Eye (tissue), 1 donor: ENCODE measurements at regions not wholly inside any gene's neighbourhood (a gene's known extent, or its start where the extent isn't known, plus 50 kb on each side); places are given as distances from the start of the nearest gene placed in this dataset.
"Not testable (repeated sequence)": the region's sequence is repeated elsewhere in the genome, so short reads cannot be mapped to it uniquely, and the experiment has no call there.

Experiments
- DNase-seq: peaks from one replicate; pipeline ENCODE4 v3.0.0-alpha.2; 2015

GRCh38 chr7:67856046-67856445 lies 859.4 kb downstream of the TYW1 start:
- no peak for DNase-seq

GRCh38 chr7:67857698-67858097 lies 861.1 kb downstream of the TYW1 start:
- DNase-seq = no peak

- peak; percentile 23 for DNase-seq
Measured at GRCh38 chr7:67858931-67859330, 862.3 kb downstream of the TYW1 start.

GRCh38 chr7:67863911-67864310 lies 867.3 kb downstream of the TYW1 start:
- DNase-seq = no peak

GRCh38 chr7:67866054-67866453 lies 869.4 kb downstream of the TYW1 start:
- DNase-seq = no peak

- DNase-seq = no peak
Measured at GRCh38 chr7:67866812-67867211, 870.2 kb downstream of the TYW1 start.

GRCh38 chr7:67870396-67870795 lies 873.8 kb downstream of the TYW1 start:
- no peak for DNase-seq

- DNase-seq = no peak
Measured at GRCh38 chr7:67875558-67875957, 878.9 kb downstream of the TYW1 start.

GRCh38 chr7:67878808-67879207 lies 882.2 kb downstream of the TYW1 start:
- DNase-seq = no peak

GRCh38 chr7:67882843-67883242 lies 886.2 kb downstream of the TYW1 start:
- DNase-seq = no peak

GRCh38 chr7:67890316-67890715 lies 893.7 kb downstream of the TYW1 start:
- DNase-seq = no peak

GRCh38 chr7:67894746-67895145 lies 898.1 kb downstream of the TYW1 start:
- DNase-seq = no peak

GRCh38 chr7:67896721-67897120 lies 900.1 kb downstream of the TYW1 start:
- DNase-seq = no peak

- no peak for DNase-seq
Measured at GRCh38 chr7:67900456-67900855, 903.8 kb downstream of the TYW1 start.

- DNase-seq = no peak
Measured at GRCh38 chr7:67901808-67902480, 905.3 kb downstream of the TYW1 start.

- no peak for DNase-seq
Measured at GRCh38 chr7:67907792-67908191, 911.2 kb downstream of the TYW1 start.

- DNase-seq = no peak
Measured at GRCh38 chr7:67912437-67912836, 915.8 kb downstream of the TYW1 start.

- no peak for DNase-seq
Measured at GRCh38 chr7:67913604-67914003, 917.0 kb downstream of the TYW1 start.

- not testable (repeated sequence) for DNase-seq
Measured at GRCh38 chr7:67916111-67916510, 919.5 kb downstream of the TYW1 start.

- no peak for DNase-seq
Measured at GRCh38 chr7:67916571-67917436, 920.2 kb downstream of the TYW1 start.

GRCh38 chr7:67917437-67917755 lies 920.8 kb downstream of the TYW1 start:
- no peak for DNase-seq

GRCh38 chr7:67918158-67918557 lies 921.5 kb downstream of the TYW1 start:
- DNase-seq = no peak

- DNase-seq = no peak
Measured at GRCh38 chr7:67923286-67923685, 926.7 kb downstream of the TYW1 start.

- no peak for DNase-seq
Measured at GRCh38 chr7:67928141-67928540, 931.5 kb downstream of the TYW1 start.

- not testable (repeated sequence) for DNase-seq
Measured at GRCh38 chr7:67936447-67936846, 939.8 kb downstream of the TYW1 start.
